Left ventricle myocardium inferior (tissue), 1 donor: ENCODE measurements at regions not wholly inside any gene's neighbourhood (a gene's known extent, or its start where the extent isn't known, plus 50 kb on each side); places are given as distances from the start of the nearest gene placed in this dataset.
"Not testable (repeated sequence)": the region's sequence is repeated elsewhere in the genome, so short reads cannot be mapped to it uniquely, and the experiment has no call there.

Source experiments
- DNase-seq: peaks from one replicate; pipeline ENCODE4 v3.0.0-alpha.2; 2020
- H3K27ac ChIP-seq: fragments of 200-600 bp; replicated peaks from 2 replicates; pipeline ENCODE4 v1.8.0; 2021
- H3K27me3 ChIP-seq: fragments of 200-600 bp; 2 replicates; pipeline ENCODE4 v1.8.0; 2021; ENCODE audit warnings: low read depth
- H3K36me3 ChIP-seq: fragments of 200-600 bp; 2 replicates; pipeline ENCODE4 v1.8.0; 2021
- H3K4me1 ChIP-seq: fragments of 200-600 bp; 2 replicates; pipeline ENCODE4 v1.8.0; 2021
- H3K4me3 ChIP-seq: fragments of 200-600 bp; 2 replicates; pipeline ENCODE4 v1.8.0; 2021; ENCODE audit warnings: mild to moderate bottlenecking, moderate library complexity
- H3K9me3 ChIP-seq: fragments of 200-600 bp; replicated peaks from 2 replicates; pipeline ENCODE4 v1.8.0; 2021
- CTCF ChIP-seq: fragments of 200-600 bp; IDR thresholded peaks from 2 replicates; pipeline ENCODE4 v1.8.0; 2021; ENCODE audit warnings: antibody characterized with exemption, mild to moderate bottlenecking, borderline replicate concordance
- intact Hi-C: fragments of 100-400 bp; cut with micrococcal nuclease; formaldehyde crosslinking; loops from one replicate; pipeline ENCODE4 v1.11.0; 2022
- donor health status: DM: no; HTN: yes; CAD: no; lungs with severe emphysema.

GRCh38 chr5:112485934-112486355, 66.9 kb upstream of the EPB41L4A start:
- Histone ChIP-seq H3K36me3 (no peaks in the 10 kb centered on the region), H3K9me3 (peaks cover 10% of the 10 kb centered on the region), H3K27ac (peak overlapping the region; percentile 1), H3K27me3 (no peaks in the 10 kb centered on the region), H3K4me3 (no peak overlapping the region), H3K4me1 (no peaks in the 10 kb centered on the region)
- TF ChIP-seq CTCF = no peak
- no peak for DNase-seq
- intact Hi-C loops = no loop called here

- Histone ChIP-seq H3K27me3 (no peaks in the 10 kb centered on the region), H3K4me3 (no peak overlapping the region), H3K4me1 (no peaks in the 10 kb centered on the region), H3K27ac (no peak overlapping the region), H3K9me3 (no peaks in the 10 kb centered on the region), H3K36me3 (no peaks in the 10 kb centered on the region)
- no peak for DNase-seq
- intact Hi-C loops = no loop called here
- peak; percentile 30 for TF ChIP-seq CTCF
Measured at GRCh38 chr5:112491257-112491656, 72.2 kb upstream of the EPB41L4A start.

GRCh38 chr5:112492291-112492690, 73.2 kb upstream of the EPB41L4A start:
- peak; percentile 56 for DNase-seq
- no peaks in the 10 kb centered on the region for H3K4me1 ChIP-seq
- no peak overlapping the region for H3K27ac ChIP-seq
- TF ChIP-seq CTCF = peak; percentile 75
- no peaks in the 10 kb centered on the region for H3K36me3 ChIP-seq
- intact Hi-C loops = no loop called here
- H3K27me3 ChIP-seq = no peaks in the 10 kb centered on the region
- H3K9me3 ChIP-seq = no peaks in the 10 kb centered on the region
- H3K4me3 ChIP-seq = no peak overlapping the region

- H3K4me3 ChIP-seq, H3K9me3 ChIP-seq, intact Hi-C loops, H3K27ac ChIP-seq, DNase-seq, H3K4me1 ChIP-seq, H3K36me3 ChIP-seq: not testable (repeated sequence)
- H3K27me3 ChIP-seq = peaks cover 20% of the 10 kb centered on the region
Measured at GRCh38 chr5:112503749-112504501, 84.8 kb upstream of the EPB41L4A start.

- H3K36me3 ChIP-seq, intact Hi-C loops, DNase-seq, H3K27ac ChIP-seq, H3K4me3 ChIP-seq, H3K27me3 ChIP-seq, H3K4me1 ChIP-seq: not testable (repeated sequence)
- peaks cover 32% of the 10 kb centered on the region for H3K9me3 ChIP-seq
Measured at GRCh38 chr5:112509097-112509496, 90.0 kb upstream of the EPB41L4A start.

- H3K4me1 ChIP-seq = no peaks in the 10 kb centered on the region
- no peaks in the 10 kb centered on the region for H3K27me3 ChIP-seq
- intact Hi-C loops = no loop called here
- no peak overlapping the region for H3K27ac ChIP-seq
- H3K4me3 ChIP-seq = no peak overlapping the region
- H3K36me3 ChIP-seq = no peaks in the 10 kb centered on the region
- TF ChIP-seq CTCF = no peak
- no peak for DNase-seq
- peaks cover 24% of the 10 kb centered on the region for H3K9me3 ChIP-seq
Measured at GRCh38 chr5:112511920-112512319, 92.8 kb upstream of the EPB41L4A start.
